Kidney tubule cell (primary cell): ENCODE measurements at regions not wholly inside any gene's neighbourhood (a gene's known extent, or its start where the extent isn't known, plus 50 kb on each side); places are given as distances from the start of the nearest gene placed in this dataset.

Source experiments
- DNase-seq: peaks from one replicate; pipeline ENCODE4 v3.0.0-alpha.2; 2018; ENCODE audit warnings: low spot score

DNA sequence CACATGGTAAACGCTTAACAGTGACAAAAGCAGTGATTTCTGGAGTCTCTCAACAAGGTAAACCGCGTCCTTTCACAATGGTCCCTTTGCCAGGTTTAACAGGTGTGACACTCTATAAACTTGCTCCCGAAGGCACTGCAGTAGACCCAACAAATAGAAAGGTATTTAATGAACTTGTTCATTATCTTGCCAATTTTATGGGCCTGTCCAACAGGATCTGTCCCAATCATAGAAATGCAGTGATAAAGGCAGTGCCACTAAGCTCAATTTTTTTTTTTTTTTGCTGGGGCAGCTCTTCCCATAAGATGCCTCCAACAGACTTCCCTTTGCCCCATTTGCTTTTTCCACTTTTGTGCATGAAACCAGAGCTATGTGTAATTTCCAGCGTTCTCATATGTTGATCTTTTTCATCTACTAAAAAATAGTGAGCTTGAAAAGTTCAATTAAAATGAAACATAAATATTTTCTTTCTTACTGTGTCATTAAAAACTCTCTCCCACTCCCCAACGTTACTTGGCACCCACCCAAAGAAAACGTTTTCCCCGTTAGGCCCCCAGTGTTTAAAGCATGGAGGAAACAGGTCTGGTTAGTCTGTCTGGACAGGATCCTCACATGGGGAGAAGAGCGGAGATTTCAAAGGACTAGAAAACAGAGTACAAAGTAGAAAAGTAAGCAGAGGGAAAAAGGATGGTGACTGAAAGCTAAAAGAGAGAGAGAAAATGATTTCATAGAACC is 80.9 kb upstream of the SPATA31D4 start:
- no peak for DNase-seq

DNA sequence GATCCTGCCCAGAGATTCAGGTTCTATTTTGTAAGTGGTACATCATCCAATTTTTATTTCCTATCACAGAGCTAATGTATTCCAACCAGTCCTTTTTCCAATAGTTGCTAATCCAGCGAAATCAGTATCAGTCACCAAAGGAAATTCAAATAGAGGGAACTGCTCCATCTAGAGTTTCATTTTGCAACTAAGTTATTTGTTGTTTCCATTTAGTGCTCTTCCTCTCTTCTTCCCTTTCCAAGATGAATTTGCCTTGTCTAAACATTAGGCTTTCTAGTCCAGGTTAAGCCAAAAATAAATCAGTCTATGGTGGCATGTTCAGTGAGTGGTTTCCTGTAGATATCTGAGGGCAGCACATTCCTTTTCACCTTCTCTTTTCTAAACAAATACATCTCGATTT is 79.8 kb upstream of the SPATA31D4 start:
- peak; percentile 50 for DNase-seq

DNA sequence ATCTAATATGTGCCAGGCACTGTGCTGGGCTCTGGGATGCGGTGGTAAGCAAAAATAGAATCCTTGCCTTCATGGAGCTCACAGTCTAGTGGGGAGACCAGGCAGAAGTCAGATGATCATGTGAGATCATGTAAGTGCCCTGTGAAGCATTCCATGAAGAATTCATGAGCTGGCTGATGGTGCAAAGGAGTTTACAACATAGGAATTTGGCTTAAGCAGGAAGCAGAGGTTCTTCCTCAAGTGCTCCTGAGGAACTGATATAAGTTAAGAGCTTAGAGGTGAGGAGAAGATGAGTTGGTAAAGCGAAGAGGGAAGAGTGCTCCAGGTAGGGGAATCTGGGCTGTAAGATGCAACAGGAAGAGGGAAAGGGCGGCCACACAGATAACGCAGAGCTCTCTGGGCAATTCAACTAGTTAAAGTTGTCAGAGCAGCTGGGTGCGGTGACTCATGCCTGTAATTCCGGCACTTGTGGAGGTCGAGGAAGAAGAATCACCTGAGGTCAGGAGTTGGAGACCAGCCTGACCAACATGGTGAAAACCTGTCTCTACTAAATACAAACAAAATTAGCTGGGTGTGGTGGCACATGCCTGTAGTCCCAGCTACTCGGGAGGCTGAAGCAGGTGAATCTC is 78.5 kb upstream of the SPATA31D4 start:
- DNase-seq: peak; percentile 63

DNA sequence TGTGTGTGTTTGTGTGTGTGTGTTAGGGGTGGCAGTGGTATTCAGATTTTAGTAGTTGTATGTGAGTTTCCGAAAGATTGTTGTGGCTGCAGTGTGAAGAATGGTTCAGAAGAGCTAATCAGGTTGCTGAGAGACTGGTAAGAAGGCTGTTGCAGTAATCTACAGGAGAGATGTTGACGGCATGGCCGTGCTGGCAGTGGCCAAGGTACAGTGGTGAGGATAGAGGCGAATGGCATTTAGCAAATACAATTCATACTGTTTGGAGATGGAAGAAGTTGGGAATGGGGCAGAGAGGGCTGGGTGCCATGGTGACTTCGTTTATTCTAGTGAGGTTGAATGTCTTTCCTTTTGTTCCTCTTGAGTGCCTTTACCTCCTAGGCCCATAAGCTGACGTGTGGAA is 77.5 kb upstream of the SPATA31D4 start:
- DNase-seq: no peak

DNA sequence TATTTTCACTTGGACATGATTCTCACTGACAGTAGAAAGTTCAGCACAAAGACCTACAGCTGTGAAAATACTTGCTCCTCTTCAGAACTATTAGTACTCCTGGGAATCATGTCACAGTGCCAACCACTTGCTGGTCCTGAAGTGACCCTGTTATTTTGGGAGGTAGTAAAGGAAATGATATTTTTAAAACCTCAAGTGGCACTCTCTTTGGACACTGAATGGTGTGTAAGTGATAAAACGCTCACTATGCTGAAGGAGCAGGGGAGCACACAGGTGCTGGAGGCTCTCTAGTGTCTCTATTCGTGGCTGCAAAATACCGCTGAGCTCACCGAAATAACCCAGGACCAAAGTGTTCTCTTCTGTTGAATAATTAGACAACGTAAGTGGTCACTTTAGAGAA is 76.9 kb upstream of the SPATA31D4 start:
- no peak for DNase-seq

DNA sequence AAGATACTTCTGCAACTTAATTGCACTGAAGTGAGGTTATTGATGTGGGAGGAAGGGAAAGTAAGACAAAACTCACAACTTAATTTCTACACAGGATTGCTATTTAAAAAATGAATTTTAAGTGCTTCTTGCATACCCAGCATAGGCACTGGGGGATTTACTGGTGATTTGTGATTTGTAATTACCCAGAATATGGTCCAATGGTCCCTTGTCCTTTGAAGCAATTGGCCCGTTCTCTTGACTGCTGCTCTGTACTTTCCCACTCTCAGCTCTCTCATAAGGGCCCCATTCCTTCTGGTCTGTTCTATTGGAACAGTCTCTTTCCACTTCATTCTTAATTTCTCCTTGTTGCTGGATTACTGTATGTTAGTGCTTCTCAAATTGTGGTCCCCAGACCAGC is 75.4 kb upstream of the SPATA31D4 start:
- no peak for DNase-seq

DNA sequence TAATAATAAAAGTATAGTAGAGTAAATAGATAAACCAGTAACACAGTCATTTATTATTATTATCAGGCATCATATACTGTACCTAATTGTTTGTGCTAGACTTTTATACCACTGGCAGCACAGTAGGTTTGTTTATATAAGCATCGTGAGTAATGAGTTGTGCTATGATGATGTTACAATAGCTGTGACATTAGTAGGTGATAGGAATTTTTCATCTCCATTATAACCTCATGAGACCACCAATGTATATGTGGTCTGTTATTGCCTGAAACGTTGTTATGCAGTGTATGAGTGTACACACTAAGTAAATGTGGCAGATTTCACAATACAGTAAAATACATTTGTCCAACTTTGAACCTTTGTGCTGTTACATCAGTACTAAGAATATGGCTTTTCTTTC is 72.7 kb upstream of the SPATA31D4 start:
- no peak for DNase-seq

DNA sequence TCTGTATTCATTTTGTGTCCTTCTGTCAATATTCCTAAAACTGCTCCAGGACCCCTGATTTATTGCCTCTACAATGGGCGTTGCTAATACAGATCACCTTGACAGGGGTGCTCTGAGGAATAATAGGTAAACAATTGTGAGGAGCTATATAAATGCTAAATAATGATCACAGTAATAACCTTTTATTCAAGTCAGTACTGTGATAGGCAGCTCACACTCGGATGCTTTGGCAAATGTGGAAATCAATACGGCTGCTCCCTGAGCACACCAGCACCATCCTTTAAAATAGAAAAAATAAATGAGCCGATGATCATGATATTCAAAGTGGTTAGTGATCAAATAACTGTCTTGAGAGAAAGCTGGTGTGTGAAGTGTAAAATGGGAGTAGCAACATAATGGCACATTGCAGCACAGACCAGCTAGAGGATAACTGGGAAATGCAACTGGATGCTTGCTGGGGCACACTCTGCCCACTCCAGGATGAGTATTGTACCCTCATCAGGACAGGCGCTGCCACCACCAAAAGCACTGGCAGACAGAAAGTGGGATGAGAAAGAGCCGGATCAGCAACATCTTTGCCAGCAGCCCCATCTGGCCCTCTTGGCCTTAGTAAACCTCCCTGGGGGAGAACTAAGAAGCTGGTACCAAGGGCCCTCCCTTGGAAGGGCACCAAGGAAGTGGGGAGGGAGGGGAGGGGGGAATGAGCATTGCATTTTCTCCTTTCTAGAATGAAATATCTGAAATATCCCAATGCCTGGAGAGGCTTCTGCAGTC is 69.4 kb upstream of the SPATA31D4 start:
- no peak for DNase-seq

DNA sequence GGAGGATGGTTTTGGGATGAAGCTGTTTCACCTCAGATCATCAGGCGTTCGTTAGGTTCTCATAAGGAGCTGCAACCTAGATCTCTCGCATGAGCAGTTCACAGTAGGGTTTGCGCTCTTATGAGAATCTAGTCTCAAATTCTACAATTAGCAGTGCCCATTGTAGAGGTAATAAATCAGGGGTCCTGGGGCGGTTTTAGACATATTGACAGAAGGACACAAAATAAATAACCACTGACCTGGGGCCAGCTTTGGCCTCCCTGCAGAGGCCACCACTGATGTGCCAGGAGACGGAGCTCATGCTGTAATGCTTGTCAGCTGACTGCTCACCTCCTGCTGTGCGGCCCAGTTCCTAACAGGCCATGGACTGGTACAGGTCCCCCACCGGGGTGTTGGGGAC is 67.6 kb upstream of the SPATA31D4 start:
- no peak for DNase-seq

DNA sequence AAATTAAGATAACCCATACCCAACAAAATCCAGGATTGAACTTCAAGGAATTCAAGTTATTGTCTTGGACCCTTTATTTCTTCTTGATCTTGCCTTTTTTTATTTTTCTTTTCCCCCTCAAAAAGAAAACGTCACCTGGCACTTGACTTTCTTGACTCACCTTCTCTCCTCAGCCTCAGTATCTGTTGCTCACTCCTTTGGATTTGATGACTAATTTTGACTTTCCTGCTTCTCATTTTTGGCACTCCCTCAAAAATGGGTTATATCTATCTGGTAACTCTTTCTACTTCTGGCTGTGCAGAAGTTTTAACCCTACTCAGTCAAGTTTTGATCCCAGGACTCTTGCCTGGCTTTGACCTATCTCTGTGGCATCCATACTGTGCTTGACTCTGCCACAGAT is 66.6 kb upstream of the SPATA31D4 start:
- peak; percentile 89 for DNase-seq

DNA sequence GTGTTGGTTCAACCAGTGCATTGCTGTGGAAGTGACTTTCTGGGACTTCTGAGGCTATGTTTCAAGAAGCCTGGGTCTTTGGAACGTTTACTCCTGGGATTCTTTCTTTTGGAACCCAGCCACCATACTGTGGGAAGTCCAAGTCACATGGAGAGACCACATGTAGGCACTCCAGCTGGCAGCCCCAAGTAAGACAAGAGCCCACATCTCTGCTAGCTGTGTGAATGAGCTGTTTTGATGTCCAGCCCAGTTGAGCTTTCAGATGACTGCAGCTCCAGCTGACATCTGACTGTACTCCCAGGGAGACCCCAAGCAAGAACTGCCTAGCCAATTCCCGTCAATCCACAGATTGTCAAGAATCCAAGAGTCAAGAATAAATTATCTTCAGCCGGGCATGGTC is 60.1 kb upstream of the SPATA31D4 start:
- DNase-seq: peak; percentile 58

DNA sequence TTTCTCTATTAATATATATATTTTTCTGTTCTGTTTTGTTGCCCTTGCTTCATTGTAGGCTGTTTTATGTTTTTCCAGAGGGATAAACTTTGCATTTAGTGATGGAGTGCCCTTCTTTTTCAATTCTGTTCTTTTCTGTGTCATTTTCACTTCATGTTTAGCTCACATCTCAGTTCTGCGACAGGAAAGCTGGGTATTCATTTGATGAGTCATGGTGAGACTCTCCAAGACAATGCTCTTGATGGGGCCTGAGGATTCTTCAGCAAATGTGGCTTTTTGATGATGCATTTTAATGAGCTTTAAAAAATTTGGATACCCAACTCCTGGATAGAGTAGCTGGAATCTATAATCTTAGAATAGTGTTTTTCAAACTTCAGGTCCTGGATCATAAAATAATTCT is 56.5 kb upstream of the SPATA31D4 start:
- peak; percentile 65 for DNase-seq

DNA sequence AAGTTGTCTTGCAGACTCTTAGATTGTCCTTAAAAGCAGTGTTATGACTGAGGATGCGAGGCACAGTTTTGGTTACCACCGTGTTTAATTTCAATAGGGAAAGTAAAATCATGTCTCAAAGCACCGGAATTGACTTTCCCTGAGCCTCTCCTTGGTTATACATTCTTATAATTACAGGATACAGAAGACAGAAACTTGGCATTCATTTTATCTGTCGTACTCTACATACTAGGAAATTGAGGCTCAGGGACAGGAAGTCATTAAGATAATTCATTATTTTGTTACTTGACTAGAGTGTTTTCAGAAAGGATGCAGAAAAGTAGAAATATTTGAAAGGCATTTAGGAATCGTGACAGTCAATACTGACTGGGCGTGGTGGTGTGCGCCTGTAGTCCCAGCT is 54.0 kb upstream of the SPATA31D4 start:
- DNase-seq: no peak

DNA sequence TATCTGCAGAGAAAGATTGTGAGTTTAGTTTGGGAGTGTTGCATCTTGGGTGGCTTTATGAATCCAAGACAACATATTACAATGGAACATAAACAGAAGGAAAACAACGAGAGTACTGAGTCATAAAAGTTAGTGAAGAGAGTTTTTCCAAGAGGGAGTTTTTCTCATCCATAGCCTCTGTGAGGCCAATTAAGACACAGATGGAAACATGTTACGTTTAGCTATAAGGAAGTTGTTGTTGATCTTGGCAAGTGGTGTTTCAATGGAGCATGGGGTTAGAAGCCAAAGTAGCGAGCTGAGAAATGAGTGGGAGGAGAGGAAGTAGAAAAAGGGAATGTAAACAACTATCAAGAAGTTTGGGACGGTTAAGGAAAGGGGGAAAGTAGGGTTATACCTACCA is 53.3 kb upstream of the SPATA31D4 start:
- DNase-seq: peak; percentile 43

DNA sequence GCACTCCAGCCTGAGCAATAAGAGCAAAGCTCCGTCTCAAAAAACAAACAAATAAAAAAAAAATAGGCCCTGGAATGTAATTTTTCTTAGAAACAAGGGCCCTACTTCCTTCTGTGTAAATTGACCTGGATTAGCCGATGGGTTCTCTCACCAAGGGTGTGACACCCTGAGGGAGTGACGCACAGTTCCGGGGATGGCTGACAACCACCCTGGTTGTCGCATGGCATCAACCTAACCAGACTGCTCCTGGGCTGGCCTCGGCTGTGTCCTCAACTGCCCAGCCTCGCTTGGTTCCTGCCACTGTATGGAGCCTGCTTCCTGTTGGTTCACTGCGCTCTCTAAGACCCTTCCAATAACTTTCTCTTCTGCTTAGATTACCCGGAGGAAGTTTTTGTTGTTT is 51.2 kb upstream of the SPATA31D4 start:
- DNase-seq: no peak
